ENCODE measurements at regions not wholly inside any gene's neighbourhood (a gene's known extent, or its start where the extent isn't known, plus 50 kb on each side); places are given as distances from the start of the nearest gene placed in this dataset.
"Not testable (repeated sequence)": the region's sequence is repeated elsewhere in the genome, so short reads cannot be mapped to it uniquely, and the experiment has no call there.

GRCh38 chr7:131019351-131019750, 285.3 kb upstream of the KLF14 start:
- no peak for DNase-seq (ENCODE audit: low read depth in 2 of 2)

DNA sequence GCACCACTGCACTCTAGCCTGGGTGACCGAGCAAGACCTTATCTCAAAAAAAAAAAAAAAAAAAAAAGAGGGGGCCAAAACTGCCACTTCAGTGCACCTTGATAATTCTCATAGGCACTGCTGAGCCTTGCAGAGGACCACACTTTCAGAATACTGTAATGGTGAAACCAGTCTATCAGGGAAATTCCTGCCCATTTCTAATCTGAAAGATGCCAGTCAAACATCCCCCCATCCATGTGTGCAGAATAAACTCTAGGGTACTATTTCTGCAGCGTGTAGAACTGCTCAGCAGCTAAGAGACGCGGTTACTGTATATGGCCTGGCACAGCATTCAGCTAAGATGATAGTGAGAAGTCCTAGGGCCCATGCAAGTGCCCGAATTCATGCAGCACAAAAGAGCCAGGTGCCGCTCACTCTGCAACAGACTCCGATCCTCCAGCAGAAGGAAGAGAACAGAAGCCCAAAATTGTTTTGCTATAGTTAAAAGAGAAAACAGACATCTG, 286.8 kb upstream of the KLF14 start:
- no peak for DNase-seq (ENCODE audit: low read depth in 2 of 2)

GRCh38 chr7:131021460-131021859, 287.5 kb upstream of the KLF14 start:
- DNase-seq (ENCODE audit: low read depth in 2 of 2): no peak

GRCh38 chr7:131021902-131022301, 287.9 kb upstream of the KLF14 start:
- DNase-seq (ENCODE audit: low read depth in 2 of 2): no peak

DNA sequence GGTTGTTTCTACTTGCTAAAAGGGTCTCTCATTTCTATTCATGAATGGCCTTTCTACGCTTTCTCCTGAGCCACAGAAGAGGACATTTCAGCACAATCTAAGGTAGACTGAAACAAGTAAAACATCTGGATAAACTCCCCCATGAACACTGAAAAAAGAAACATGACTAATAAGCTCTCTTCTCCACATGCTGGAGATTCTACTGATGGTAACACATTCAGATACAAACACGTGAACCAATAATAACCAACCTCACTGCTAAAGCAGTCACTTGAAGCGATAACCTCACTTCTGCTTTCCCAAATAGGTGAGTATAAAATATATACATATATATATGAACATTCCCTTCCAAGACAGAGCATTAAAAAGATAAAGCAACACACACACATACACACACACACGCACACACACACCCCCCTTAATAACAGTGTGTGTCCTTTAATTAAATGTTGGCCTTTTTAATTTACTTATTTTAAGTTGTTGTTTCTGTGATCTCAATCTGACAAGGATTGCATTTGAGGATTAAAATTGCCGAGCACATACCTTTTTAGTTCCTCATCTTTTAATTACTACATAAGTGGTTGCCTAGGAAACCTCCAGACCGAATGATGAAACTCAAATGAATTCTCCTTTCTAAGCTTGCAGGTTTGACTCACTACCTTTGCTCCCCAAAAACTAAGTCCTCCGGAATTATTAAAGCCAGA, 292.4 kb upstream of the KLF14 start:
- no peak for DNase-seq (ENCODE audit: low read depth in 2 of 2)

- DNase-seq (ENCODE audit: low read depth in 2 of 2): no peak
Measured at GRCh38 chr7:131027287-131027773, 293.3 kb upstream of the KLF14 start.

DNA sequence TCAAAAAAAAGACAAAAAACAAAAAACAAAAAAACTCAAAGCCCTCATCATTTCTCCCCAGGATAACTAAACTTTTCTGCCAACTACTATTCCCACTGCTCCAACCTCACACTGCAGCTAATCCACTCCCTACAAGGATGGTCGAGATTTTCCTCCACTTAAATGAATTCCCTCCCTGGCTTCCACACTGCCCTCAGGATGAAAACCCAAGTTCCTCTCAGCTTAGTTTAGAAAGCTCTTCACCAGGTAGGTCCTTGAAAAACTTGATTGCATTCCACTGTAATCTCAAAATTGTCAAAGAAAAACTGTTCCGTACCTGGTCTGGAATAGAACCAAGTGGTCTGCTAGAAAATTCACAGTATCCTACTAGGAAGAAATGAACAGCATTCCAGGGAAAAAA, 294.3 kb upstream of the KLF14 start:
- no peak for DNase-seq (ENCODE audit: low read depth in 2 of 2)

DNA sequence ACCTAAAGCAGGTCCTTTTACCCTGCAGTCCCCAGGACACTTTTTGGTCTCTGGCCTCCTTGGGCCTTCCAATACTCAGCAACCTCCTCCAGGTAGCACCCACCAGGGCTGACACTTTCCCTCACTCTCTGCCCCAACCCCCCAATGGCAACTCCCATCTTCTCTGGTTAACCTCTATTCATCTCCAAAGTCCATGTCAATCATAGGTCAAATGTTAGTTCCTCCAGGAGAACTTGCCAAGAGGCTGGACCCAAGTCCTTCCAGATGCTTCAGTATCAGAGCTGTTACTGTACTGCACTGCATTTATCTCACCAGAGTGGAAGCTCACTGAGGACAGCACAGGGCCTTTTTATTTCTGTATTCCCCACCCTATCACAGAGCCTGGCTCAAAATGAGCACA, 295.0 kb upstream of the KLF14 start:
- DNase-seq (ENCODE audit: low read depth in 2 of 2): no peak

DNA sequence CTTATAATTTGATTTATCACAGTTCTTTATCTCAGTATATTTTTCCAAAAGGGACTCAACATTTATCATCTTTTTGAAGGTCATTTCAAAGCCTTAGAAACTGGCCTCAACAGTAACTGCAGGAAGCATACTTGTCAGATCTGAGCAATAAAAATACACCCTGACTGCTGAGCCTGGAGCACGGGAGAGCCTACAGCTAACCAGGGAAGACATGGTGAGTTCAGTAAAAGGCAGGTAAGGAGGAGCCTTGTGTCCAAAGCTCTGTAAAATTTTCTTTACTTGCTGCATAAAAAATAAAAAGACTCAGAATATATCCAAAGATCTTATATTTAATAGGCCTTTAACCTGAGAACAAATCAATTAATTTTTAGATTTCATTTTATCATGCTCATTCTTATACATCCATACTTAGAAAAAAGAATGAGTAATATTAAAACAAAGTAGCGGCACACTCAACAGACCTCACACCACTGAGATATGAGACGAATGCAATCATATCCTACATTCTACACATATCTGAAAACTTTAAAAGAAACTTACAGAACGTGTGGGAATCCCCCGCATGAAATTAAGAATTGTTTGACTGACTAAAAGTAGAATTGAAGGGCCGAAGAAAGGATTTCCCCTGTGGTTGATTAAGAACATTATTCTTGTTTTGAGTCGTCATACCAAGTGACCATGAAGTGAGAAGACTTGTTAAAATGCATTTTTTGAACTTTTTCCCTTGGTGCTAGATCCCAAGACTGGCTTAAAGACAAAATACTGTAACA, 296.4 kb upstream of the MKLN1 start:
- DNase-seq (ENCODE audit: low read depth in 2 of 2): no peak

DNA sequence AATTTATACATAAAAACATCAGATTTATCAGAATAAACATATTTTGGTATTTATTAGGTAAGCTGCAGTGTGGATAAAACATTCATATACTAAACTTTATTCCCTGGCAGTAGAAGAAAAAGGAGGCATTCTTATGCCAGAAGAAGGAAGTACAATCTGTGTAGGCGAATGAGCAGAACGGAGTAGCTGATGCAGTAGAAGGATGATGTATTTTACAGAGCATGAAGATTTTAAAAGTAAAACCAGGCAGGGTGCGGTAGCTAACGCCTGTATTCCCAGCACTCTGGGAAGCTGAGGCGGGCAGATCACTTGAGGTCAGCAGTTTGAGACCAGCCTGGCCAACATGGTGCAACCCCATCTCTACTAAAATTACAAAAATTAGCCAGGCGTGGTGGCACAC, 294.9 kb upstream of the MKLN1 start:
- no peak for DNase-seq (ENCODE audit: low read depth in 2 of 2)

DNA sequence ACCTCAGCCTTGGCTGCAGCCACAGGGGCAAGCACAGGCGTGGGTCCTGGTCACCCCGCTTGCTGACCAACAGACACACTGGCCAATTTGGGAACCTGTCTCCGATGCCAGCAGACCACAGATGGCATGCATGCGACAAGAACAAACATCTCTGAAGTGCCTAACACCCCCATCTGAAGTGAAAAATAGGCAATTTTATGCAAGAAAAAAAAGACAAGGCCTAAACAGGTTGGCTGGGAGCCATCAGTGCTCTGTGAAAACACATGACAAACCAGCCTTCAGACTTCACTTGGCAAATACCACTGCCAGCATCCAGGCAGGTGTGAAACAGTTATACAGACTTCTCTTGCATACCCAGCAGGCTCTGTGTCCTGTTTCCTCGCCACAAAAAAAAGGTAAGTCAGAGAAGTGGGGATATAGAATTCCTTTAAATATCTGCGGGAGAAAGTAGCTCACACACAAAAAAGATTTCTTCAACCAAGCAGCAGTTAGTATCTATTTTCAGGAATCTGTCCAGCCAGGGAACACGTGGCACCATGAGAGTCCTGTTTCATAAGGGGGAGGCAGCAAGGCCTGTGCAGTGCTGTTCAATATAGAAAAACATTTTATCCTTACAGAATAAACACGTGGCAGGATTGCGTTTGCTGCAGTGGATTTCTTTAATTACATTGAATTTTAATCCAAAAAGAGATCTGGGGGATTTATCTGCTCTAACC, 293.4 kb upstream of the MKLN1 start:
- no peak for DNase-seq (ENCODE audit: low read depth in 2 of 2)

DNA sequence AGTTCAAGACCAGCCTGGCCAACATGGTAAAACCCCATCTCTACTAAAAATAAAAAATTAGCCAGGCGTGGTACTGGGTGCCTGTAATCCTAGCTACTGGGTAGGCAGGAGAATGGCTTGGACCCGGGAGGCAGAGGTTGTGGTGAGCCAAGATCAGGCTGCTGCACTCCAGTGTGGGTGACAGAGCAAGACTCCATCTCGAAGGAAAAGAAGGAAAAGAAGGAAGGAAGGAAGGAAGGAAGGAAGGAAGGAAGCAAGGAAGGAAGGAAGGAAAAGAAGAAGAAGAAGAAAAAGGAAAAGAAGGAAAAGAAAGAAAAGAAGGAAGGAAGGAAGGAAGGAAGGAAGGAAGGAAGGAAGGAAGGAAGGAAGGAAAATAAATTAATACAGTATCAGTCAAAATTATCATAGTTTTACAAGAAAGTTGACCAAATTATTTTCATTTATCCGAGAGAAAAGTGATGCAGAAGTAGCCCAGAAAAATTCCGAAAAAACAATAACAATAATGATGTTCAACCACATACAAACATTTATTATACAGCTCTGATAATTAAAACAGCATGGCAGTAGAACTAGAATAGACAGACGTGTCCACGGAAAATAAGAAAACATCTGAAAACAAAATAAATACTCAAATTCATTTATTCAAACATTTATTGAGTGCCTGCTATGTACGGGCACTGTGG, 292.4 kb upstream of the MKLN1 start:
- DNase-seq (ENCODE audit: low read depth in 2 of 2): no peak

DNA sequence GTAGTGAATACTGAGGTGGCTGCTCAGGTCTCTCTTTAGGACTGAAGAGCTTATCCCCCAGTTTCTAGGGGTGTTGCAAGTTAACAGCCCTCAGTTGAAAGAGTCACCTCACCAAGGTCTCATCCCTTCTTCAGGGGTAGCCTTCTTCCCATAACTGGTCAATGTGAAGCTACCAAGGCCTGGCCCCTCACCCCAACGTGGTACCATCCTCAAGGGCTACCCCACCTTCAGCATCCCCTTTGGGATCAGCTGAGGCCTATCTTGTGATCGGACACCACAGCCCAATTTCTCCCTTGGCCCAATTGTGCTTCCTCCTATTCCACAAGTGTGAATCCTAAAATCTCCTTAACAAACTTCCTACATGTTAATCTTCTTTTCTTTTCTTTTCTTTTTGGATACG, 289.5 kb upstream of the MKLN1 start:
- DNase-seq (ENCODE audit: low read depth in 2 of 2): no peak

- no peak for DNase-seq (ENCODE audit: low read depth in 2 of 2)
Measured at GRCh38 chr7:131039355-131039762, 288.3 kb upstream of the MKLN1 start.

GRCh38 chr7:131039836-131040235, 287.8 kb upstream of the MKLN1 start:
- DNase-seq (ENCODE audit: low read depth in 2 of 2): no peak

- DNase-seq (ENCODE audit: low read depth in 2 of 2): peak in 1 of 2 donors; percentile 21
Measured at GRCh38 chr7:131040467-131040932, 287.2 kb upstream of the MKLN1 start.

DNA sequence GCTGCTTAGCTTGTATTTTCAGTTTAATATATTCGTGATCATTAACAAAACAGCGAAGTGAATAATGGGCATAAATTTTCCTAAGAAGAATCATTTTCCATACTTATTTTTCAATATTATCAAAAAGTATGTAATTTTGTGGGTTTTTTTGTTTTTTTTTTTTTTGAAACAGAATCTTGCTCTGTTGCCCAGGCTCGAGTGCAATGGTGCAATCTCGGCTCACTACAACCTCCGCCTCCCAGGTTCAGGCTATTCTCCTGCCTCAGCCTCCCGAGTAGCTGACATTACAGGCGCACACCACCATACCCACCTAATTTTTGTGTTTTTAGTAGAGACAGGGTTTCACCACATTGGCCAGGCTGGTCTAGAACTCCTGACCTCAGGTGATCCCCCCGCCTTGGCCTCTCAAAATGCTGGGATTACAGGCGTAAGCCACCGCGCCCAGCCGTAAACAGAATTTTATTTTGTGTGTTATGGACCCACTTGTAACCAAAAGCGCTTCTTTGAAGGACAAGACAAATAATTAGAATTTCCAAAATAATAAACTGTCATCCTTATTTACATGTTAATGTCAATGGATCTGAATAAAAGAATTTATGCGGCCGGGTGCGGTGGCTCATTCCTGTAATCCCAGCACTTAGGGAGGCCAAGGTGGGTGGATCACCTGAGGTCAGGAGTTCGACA, 286.5 kb upstream of the MKLN1 start:
- not testable (repeated sequence) for DNase-seq (ENCODE audit: low read depth in 2 of 2)

- DNase-seq (ENCODE audit: low read depth in 2 of 2): no peak
Measured at GRCh38 chr7:131042269-131043160, 285.2 kb upstream of the MKLN1 start.

- no peak for DNase-seq (ENCODE audit: low read depth in 2 of 2)
Measured at GRCh38 chr7:131045526-131045925, 282.1 kb upstream of the MKLN1 start.

GRCh38 chr7:131046246-131046645, 281.4 kb upstream of the MKLN1 start:
- DNase-seq (ENCODE audit: low read depth in 2 of 2): no peak
